ENCODE measurements at regions not wholly inside any gene's neighbourhood (a gene's known extent, or its start where the extent isn't known, plus 50 kb on each side); places are given as distances from the start of the nearest gene placed in this dataset.
A peak's percentile ranks its signal among the peaks of the same experiment; 100 is the strongest.

- TF ChIP-seq CTCF (IDR thresholded peaks at IDR 0.05; ENCODE audit: low read depth, low read length, missing control alignments), result no peak
- DNase-seq (ENCODE audit: low read depth), result no peak
- no peak overlapping the region for H3K4me3 ChIP-seq (ENCODE audit: low read depth, low read length)
Observed at GRCh38 chr6:63492476-63492875, 79.8 kb upstream of the LOC128125822 start.

DNA sequence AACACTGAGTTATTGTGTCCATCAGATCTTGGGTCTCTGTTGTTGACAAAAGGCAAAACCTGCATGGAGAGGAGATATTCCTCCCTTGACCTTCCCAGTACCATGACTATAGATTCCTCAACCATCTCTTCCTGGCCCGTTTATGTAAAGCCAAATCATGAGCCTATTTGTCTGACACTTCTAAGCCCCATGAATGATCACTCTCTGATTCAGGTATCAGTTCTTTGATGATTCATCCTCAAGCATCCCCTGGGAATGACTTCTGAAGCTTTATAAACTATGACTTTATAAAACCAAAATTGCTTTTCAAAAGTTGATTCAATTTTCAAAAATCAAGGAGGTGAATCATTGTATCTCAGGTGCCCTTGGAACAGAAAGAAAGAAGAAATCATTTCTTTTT, 78.7 kb upstream of the LOC128125822 start:
- DNase-seq (ENCODE audit: low read depth), result no peak
- TF ChIP-seq CTCF (IDR thresholded peaks at IDR 0.05; ENCODE audit: low read depth, low read length, missing control alignments), result no peak

DNA sequence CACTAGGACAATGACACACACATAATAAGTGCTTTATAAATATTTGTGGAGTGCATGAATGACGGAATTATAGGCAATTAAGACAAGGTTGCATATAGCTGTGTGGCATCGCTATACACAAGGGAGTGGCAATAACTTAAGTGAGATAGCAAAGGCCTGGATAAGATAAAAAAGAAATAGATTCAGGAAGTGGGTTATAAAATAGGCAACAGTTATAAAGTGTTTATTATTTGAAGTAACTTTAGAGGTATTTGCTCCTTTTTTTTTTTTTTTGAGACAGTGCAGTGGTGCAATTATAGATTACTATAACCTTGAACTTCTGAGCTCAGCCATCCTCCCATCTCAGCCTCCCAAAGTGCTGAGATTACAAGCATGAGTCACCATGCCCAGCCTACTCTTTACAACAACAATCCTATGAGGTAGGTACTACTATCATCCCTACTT, 75.9 kb upstream of the LOC128125822 start:
- TF ChIP-seq CTCF (IDR thresholded peaks at IDR 0.05; ENCODE audit: low read depth, low read length, missing control alignments), result no peak
- DNase-seq (ENCODE audit: low read depth), result no peak
- no peak overlapping the region for H3K4me3 ChIP-seq (ENCODE audit: low read depth, low read length)

More for the DNA sequence above, 78.7 kb upstream of the LOC128125822 start:
- H3K4me3 ChIP-seq (ENCODE audit: low read depth, low read length), result no peak overlapping the region

DNA sequence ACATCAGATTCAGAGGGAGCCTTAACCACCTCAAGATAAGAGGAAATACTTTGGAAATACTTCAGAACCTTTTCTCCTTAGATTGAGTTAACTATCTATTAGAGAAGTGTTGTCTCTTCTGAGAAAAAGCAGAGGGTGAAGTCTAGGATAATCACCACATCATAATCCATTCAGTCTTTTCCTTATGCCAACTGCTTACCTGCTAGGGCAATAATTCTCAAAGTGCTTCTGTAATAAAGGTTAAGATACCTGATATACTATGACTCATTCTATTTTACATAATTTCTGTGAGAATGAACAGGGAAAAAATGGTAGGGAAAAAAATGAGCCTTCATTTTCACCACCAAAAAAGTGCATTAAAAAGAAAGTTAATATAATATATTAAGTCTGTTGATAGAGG, 70.1 kb upstream of the LOC128125822 start:
- DNase-seq (ENCODE audit: low read depth), result no peak
- H3K4me3 ChIP-seq (ENCODE audit: low read depth, low read length), result no peak overlapping the region
- no peak for TF ChIP-seq CTCF (IDR thresholded peaks at IDR 0.05; ENCODE audit: low read depth, low read length, missing control alignments)

- TF ChIP-seq CTCF (IDR thresholded peaks at IDR 0.05; ENCODE audit: low read depth, low read length, missing control alignments), result no peak
- DNase-seq (ENCODE audit: low read depth), result no peak
- H3K4me3 ChIP-seq (ENCODE audit: low read depth, low read length), result no peak overlapping the region
Observed at GRCh38 chr6:63503199-63503598, 69.1 kb upstream of the LOC128125822 start.

- peak; percentile 89 for DNase-seq (ENCODE audit: low read depth)
Observed at GRCh38 chr6:63504777-63505384, 67.4 kb upstream of the LOC128125822 start.

More at GRCh38 chr6:63504777-63505384, 67.4 kb upstream of the LOC128125822 start:
- H3K4me3 ChIP-seq (ENCODE audit: low read depth, low read length), result peak overlapping the region; percentile 9; the same call in 1 of the 2 replicates
- no peak for TF ChIP-seq CTCF (IDR thresholded peaks at IDR 0.05; ENCODE audit: low read depth, low read length, missing control alignments)

Data from GM12864 (cell line).